ENCODE measurements at regions not wholly inside any gene's neighbourhood (a gene's known extent, or its start where the extent isn't known, plus 50 kb on each side); places are given as distances from the start of the nearest gene placed in this dataset.
"Not testable (repeated sequence)": the region's sequence is repeated elsewhere in the genome, so short reads cannot be mapped to it uniquely, and the experiment has no call there.

DNA sequence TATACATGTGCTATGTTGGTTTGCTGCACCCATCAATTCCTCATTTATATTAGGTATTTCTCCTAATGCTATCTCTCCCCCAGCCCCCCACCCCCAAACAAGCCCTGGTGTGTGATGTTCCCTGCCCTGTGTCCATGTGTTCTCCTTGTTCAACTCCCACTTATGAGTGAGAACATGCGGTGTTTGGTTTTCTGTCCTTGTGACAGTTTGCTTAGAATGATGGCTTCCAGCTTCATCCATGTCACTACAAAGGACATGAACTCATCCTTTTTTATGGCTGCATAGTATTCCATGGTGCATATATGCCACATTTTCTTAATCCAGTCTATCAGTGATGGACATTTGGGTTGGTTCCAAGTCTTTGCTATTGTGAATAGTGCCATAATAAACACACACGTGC, 68.4 kb upstream of the TOP3B start:
- DNase-seq = not testable (repeated sequence)

DNA sequence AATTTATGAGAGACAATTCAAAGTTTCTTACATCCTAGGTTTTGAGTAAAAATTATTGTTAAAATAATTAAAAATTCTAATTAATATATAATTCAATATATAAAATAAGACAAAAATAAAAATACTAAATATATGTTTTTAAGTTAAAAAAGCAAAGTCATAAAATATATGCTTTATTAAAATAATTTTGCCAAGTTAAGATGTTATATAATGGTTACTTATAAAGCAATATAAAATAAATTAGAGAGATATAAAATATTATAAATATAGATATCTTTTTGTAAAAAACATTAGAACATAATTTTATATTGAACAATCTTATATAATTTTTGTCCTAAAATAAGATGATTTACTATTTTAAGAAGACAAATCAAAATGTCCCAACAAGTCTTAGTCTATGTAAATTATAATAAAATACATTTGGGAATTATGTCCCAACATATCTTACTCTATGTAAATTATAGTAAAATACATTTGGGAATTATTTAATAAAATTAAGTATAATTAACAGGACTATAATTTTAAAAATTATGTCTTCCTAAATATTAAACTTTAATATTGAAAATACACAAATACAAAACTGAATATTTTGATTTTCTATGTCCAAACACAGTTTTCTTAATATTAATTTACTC, 67.7 kb upstream of the TOP3B start:
- DNase-seq = no peak

DNA sequence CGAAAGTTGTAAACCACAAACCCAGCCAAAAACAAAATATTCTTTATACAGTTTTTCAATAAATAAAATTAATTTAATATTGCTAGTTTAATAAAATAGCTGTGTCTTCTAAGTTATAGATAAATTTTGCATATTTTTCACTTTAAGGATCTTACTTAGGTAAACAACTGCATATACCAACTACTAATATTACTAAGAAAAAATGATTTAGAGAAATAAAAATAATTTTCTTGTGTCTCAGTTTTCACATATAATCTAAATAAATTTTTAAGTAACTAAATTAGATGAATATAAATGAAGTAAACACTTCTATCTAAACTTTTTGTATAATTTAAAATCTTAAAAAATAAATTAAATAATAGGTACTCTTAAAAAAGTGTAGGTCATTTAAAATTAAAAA, 67.1 kb upstream of the TOP3B start:
- DNase-seq = no peak

DNA sequence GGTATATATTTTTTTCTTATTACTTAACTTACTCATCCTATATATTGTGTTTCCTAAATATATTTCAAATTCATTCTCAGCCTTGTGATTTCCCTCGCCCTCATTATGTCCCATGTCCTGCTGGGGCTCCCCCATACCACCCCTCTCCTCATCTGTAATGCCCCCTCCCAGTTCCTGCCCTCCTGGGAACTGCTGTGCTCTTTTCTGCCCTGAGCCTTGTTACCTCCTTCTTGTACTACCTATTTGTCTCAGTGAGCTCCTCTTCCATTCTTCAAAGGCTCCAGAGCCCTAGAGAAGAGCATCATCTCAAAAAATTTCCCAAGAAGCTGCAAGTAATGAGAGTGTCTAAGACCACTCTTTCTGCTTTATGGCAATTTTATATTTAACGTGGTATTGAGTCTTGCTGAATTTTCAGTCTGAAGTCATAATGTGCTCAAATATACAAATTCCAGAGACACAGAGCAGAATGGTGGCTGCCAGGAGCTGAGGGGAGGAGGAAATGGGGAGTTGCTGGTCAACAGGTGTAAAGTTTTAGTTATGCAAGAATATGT, 66.5 kb upstream of the TOP3B start:
- DNase-seq = no peak

DNA sequence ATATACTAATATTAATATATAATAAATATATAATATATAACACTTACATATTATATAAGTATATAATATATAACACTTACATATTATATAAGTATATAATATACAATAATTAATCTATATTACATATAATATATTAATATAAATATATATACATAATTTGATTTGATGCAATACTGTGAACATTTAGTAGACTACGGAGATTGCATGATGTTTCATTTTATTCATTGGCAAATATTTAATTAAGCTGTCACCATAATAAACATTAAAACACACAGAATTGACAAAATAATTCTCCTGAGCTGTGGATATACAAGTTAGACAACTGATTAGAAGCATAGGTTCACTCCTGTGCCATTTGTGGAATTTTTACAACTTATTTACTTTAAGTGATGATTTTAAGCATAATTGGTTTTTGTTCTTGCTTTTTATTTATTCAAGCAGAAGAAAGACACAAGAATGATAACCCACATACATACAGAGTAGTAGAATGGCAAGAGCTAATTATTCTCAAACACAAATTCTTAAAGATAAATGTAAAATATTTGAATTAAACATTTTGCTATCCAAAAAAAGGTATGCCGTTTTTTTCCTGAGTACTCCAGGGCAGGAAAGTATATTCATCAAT, 65.8 kb upstream of the TOP3B start:
- no peak for DNase-seq

DNA sequence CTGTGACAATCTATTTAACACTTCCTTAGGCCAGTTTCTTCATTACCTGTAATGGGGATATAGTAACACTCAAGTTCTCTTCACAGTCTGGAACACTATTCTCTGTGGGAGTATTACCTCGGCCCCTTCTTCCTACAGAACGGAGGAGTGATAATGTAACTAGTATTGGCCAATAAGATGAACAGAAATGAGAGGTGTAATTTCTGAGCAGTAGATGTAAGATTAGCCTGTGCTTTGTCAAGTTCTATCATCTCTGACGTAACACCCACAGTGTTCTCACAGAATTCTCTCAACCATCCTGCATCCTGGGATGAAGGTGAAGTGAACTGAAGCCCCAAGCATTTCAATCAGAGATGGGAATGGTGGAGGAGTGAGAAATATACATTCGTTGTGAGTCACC, 65.2 kb upstream of the TOP3B start:
- no peak for DNase-seq

DNA sequence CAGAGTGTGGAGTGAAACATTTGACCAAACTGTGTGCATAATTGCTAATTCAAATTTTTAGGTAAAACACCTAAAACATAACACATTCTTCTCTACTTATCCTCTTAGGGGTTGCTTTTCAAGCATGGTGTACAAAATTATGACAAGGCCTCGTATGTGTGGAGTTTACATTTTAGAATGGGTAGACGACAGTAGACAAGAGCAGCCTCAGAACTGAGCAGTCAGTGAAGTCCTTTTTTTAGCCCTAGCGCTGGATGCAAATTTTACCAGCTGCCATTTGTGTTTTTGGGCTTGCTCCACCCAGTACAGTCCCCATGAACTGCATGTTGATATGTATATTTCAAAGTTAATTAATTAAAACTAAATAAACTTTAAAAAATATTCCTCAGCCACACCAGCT, 64.7 kb upstream of the TOP3B start:
- DNase-seq = no peak

DNA sequence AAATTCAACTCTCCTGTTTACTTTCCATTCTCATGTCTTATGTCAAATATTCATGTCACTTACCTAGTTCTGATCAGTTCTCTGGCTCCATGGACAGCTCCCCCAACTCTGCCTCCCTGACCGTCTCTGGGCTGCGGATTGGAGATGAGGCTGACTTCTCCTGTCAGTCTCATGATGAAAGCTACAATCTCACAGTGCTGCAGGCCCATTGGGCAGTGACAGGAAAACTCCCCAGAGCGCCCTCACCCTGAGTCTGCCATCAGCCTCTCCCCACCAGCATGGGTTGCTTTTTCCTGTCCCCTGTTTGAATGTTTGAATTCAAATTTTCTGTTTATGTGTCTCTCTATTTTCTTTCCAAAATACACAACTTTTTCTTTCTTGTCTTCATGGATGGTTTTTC, 63.8 kb upstream of the TOP3B start:
- no peak for DNase-seq

DNA sequence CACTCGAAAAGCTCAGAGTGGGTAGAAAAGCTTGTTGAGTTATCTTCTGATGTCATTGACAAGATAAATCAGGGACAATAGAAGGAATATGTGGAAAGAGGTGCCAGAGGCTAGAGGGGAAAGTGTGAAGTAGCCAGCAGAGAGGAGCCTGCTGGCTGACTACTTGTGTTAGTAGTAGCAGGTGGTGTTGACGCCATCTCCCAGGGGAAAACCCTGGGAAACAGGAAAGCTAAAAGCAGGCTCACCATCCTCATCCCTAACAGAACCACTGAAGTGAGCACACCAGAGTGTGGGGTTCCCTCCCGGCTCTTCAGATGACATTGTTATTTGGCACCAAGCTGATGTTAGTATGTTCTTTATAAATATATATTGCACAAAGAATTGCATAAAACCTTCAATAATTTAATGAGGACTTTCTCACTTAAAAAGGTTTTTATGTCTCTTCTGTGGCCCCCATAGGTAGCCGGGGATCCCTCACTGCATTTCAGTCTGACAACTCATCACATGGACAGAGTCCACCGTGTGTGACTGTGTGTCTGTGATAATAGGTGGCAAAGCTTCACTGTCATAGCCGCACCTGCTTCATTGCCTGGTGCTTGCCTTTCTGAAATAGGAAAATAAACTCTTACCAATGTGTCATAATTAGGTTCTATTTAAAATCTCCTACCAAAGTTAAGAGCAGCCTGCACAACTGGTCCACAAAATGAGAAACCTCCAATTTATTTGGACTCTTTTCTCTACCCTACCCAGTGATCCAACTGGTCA, 63.2 kb upstream of the TOP3B start:
- DNase-seq = no peak

DNA sequence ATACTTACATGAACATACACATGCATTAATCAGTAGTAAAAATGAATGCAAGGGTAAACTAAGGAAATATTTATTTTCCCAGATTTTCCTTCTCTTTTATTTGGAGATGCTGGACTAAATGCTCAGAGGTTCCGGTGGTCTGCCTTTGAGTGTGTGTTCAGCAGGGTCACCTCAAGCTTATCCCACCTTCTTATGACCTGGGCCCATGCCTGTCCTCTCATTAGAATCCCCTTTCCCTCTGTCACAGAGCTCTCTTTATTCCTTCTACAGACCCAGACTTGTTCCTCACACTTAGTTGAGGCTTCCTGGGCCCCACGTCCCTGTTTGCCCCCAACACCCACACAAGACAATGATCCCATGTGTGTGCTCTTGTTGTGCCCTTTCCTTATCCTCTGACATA, 61.6 kb upstream of the TOP3B start:
- DNase-seq = no peak

DNA sequence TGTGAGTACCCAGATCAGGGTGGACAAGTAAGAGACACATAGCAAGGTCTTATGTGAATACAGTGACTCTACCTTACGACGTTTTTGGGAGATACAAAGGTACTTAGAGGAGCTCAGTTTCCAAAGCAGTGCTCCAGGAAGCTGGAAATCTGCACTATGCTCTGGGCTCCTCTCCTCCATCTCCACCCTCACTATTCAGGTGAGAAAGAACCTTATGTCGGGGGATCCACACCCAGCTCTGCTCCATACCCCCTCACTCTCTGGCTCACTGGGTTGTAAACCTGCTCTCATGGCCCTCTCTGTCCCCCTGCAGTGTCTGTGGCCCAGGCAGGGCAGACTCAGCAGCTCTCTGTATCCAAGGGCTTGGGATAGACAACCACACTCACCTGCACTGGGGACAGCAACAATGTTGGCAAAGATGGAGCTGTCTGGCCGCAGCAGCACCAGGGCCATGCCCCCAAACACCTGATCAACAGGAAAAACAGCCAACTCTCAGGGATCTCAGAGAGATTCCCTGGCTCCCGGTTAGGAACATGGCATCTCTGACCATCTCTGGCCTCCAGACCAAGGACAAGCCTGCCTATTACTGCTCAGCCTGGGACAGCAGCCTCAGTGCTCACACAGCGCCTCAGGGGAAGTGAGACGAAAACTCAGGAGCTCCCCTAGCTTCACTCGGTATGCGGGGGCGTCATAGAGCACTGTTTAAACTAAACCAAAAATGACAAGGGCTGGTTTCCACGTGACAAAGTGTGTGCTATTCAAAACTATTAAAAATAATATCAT, 60.9 kb upstream of the TOP3B start:
- no peak for DNase-seq

DNA sequence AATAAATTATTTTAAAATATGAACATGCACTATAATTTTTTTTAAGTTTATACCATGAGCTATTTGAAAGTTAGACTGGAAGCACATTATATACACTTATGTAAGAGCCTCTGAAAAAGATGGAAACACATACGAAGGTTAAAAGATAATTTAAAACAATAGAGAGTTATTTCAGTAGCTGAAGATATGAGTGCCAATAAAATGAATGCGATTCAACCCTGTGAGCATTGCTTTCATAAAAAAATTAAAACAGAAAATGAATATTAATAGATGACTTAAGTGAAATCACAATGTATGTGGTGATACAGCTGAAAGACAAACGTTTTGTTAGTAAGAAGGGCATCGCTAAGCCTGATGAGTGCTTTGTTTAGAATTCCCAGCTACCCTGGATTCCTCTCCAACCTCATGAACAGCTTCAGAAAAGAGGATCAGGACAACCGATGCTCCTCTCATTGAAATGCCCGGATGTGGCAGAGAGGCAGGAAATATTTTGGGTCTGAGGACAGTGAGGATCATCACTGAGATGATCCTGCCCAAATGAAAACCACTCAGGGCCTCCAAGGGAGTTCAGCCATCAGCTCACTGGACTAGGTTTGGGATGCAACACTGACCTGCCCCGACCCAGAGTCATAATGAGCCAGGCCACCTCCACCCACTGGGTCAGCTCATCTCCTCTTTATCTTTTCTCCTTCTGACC, 60.2 kb upstream of the TOP3B start:
- no peak for DNase-seq

DNA sequence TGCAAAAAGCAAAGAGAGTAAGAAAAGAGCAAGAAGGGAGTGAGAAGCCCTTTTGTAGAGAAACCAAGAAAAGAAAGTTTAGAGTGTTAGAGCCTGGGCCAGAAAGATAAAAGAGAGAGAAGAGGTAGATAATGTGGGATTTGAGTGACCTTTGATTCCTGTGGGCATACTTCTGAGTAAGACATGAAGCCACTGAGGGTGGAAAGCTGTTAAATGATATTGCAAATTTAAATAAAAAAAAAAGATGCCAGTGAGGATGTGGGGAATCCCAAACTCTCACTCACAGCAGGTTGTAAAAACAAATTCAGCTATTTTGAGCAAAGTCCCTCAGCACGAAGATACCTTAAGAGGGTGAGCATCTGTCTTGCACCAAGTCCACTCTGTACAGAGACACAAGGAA, 59.4 kb upstream of the TOP3B start:
- DNase-seq = no peak

DNA sequence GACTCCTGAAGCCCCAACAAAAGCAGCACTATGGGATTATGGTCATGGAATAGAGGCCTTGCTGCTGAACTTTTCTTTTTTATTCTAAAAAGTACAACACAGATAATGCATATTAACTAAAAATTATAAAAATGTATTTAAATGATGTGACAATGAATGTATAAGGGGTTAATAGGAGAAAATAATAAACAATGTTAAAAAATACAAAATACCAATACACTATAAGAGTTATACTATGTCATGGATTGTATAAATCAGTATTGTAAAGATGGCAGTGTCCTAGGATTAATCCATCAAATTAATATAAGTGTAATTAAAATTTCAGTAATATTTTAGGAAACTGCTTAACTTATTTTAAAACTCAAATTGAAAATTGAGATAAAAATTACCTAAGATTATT, 58.3 kb upstream of the TOP3B start:
- DNase-seq = no peak

DNA sequence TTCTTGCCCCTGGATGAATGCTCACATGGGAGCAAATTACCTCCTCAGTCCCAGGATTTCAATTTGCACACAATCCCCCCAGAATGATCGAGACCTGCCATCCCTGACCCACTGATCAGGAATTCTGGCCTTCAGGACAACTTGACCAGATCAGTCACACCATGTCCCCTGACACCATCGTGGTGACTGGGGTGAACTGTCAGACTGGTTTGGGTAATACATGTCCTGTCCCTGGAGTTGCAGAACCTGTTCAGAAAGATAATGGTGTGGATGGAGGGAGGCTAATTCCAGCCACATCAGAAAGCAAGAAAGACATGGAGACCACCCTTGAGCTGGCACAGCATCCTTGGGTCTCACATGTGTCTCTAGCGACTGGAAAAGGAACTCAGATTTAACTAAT, 57.9 kb upstream of the TOP3B start:
- no peak for DNase-seq

DNA sequence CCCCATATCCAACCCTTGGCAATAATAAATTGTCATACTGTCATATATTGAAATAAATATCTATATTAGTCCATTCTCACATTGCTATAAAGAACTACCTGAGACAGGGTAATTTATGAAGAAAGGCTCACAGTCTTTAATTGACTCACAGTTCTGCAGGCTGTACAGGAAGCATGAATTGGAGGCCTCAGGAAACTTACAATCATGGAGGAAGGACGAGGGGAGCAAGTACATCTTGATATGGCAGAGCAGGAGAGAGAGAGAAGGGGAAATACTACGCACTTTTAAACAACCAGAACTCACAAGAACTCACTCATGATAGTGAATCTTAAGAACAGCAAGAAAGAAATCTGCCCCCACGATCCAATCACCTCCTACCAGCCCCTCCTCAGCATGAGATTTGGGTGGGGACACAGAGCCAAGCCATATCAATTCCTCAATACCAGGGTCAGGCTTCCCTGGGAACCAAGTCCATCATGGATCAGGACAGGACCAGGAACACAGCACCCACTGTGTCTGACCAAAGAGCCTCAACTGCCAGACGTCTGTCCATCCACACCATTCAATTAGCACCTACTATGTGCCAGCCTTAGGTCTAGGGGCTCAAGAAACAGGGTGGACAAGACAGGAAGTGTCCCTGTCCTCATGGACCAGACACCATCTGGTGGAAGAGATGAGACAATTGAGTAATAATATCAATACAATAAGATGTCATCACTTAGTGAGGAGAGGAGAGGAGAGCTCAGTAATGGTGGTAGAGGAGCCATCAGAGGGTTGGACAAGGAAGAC, 56.9 kb upstream of the TOP3B start:
- no peak for DNase-seq

DNA sequence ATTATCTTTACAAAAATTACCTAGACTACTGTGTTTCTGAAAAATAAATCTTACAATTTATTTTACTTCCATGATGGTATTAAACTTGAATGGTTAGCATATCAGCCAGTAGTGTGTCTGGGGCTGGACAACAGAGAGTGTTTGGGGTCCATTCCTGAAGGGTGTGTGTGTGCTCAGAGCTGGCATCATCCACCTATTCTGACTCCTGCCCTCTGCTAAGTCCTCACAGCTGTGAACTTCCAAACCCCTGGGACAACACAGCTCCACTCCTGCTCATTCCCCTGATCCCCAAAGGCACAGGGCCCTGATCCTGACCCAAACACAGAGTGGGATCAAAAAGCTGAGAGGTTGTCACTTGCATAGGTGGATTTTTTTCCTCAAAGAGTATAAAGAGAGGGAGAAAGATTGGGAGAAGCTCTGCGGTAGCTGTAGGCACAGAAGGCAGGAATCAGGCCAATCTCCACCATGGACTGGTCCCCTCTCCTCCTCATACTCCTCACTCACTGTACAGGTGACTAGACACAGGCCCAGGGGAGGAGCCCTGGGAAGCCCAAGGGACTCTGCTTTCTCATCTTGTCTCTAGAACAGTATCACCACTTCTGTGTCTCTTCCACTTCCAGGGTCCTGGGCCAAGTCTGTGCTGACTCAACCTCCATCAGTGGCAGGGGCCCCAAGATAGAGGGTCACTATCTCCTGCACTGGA, 55.7 kb upstream of the TOP3B start:
- DNase-seq = no peak

DNA sequence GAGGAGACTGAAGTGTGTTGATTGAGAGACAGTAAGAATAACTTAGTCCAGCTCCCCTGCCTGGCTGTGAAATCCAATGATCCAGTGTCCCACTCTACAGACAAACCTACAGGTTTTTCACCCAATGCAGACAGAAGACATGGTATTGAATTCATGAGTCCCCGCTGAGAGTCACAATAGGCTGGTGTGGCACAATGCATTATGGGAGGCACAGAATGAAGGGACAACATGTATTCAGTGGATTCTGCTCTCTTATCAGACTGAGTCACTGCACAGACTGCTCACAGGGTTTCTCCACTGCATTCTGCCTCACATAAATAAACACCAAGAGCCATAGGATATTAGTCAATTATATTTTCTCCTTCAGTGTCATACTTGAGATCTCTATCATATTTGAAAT, 55.2 kb upstream of the TOP3B start:
- DNase-seq = no peak

DNA sequence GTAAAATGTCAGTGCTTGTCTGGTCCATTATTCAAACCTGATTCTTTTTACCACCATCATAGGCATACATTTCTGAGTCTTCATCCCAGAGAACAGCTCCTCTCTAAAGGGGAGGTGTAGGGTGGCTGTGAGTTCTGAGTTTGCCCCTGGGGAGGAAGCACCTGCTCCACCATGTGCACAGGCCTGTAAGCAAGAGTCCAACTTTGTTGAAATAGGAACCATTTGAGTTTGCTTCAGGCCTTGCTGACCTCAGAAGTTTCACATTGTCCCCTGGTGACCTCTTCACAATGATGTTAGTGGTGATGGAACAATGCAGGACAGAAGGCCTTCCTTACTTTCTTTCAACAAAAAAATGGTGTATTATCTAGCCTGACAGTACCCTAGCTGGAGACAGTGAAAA, 54.6 kb upstream of the TOP3B start:
- no peak for DNase-seq

DNA sequence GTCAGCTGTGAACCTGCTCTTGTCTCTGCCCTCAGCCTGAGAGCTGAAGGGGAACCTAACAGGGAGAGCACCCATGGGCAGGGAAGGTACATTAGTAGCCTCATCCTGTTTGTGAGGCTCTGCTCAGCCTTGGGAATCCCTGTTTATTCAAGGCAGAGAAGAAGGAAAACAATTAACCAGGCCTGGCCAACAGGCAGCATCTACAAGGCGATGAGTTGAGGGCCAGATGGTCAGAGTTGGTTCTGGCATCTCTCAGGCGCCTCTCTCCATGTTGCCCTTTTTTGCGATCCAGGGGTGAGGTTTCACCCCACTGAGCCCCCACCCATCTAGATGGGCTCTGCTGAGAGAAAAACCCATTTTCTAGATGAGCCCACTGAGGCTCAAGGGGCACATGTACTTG, 54.0 kb upstream of the TOP3B start:
- DNase-seq = no peak

DNA sequence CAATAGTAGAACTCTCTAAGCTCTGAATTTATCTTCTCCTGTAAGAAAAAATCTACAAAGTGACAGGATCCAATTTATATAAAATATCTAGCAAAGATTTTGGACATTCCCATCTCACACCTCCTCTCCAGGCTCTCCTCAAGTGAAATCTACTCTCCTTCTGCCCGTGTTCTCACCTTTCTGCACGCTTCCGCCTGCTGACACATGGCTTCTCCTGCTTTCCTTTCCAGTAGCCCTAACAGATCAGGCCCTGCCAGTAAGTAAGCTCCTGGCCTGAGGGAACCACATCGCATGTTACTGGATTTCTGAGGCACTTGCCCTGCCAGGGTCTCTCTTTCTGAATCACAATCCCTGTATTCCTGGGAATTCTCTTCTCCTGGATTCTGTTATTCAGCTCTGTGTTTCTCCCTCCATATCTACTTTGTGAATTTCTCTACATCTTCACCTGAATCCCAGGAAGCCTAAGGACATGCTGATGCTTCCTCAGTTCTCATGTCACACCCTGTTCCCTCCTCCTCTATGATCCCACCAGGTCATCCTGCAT, 53.3 kb upstream of the TOP3B start:
- DNase-seq = no peak

Data from hematopoietic multipotent progenitor cell treated with erythropoietin and hydrocortisone succinate and interleukin-3 and kit ligand, for 4 days (in vitro differentiated cells).